ENCODE measurements at regions not wholly inside any gene's neighbourhood (a gene's known extent, or its start where the extent isn't known, plus 50 kb on each side); places are given as distances from the start of the nearest gene placed in this dataset.

DNA sequence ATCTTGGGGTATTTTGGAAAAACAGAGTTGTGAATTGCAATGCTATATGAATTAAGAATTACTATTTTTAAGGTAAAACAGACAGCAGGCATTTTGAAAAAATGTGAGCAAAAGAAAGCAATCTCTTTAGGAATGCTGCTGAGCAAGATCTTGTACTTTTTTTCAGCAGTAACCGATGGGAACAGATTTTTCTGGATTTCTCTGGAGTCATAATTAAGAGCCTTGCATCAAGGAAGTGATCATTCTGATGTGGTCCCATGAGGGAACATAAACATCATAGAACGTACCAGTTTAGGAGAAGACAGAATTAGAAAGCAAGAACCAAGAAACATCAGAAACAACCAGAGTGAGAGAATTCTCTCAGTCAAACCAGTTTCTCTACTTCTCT lies 157.0 kb upstream of the AGR3 start:
- TF ChIP-seq EZH2 (IDR thresholded peaks at IDR 0.05; ENCODE audit: insufficient read depth, poor library complexity, severe bottlenecking), result no peak
- TF ChIP-seq EZH2phosphoT487 (IDR thresholded peaks at IDR 0.05; ENCODE audit: insufficient read depth, low read depth), result no peak
